Neural progenitor cell (in vitro differentiated cells): ENCODE measurements at regions not wholly inside any gene's neighbourhood (a gene's known extent, or its start where the extent isn't known, plus 50 kb on each side); places are given as distances from the start of the nearest gene placed in this dataset.

Experiments
- DNase-seq: peaks from one replicate; pipeline ENCODE4 v3.0.0-alpha.2; 2016; ENCODE audit warnings: low spot score
- H2AFZ ChIP-seq: fragments of 200-600 bp; sonication (generic); replicated peaks from 2 replicates; pipeline ENCODE4 v1.6.1; 2016; ENCODE audit warnings: antibody characterized with exemption
- H3F3A ChIP-seq: fragments of 200-600 bp; sonication (generic); 2 replicates; pipeline ENCODE4 v1.6.1; 2016; ENCODE audit warnings: antibody characterized with exemption, low read depth
- H3K27ac ChIP-seq: fragments of 200-600 bp; sonication (generic); 2 replicates; pipeline ENCODE4 v1.5.1; 2016; ENCODE audit warnings: mild to moderate bottlenecking
- H3K27me3 ChIP-seq: fragments of 200-600 bp; sonication (generic); 2 replicates; pipeline ENCODE4 v1.6.1; 2016; ENCODE audit warnings: mild to moderate bottlenecking, moderate library complexity
- H3K36me3 ChIP-seq: fragments of 200-600 bp; sonication (generic); 2 replicates; pipeline ENCODE4 v1.5.1; 2016
- H3K4me1 ChIP-seq: fragments of 200-600 bp; sonication (generic); 2 replicates; pipeline ENCODE4 v1.6.1; 2016; ENCODE audit warnings: mixed run types
- H3K4me2 ChIP-seq: fragments of 200-600 bp; sonication (generic); 2 replicates; pipeline ENCODE4 v1.6.1; 2016
- H3K4me3 ChIP-seq: fragments of 200-600 bp; sonication (generic); 2 replicates; pipeline ENCODE4 v1.5.1; 2016
- H3K79me2 ChIP-seq: fragments of 200-600 bp; sonication (generic); 2 replicates; pipeline ENCODE4 v1.6.1; 2016; ENCODE audit warnings: low read depth
- H3K9ac ChIP-seq: fragments of 200-600 bp; sonication (generic); 2 replicates; pipeline ENCODE4 v1.6.1; 2016
- H3K9me3 ChIP-seq: fragments of 200-600 bp; sonication (generic); 2 replicates; pipeline ENCODE4 v1.5.1; 2016; ENCODE audit warnings: low read depth
- H4K20me1 ChIP-seq: fragments of 200-600 bp; sonication (generic); 2 replicates; pipeline ENCODE4 v1.6.1; 2016; ENCODE audit warnings: low read depth
- H3K27ac Mint-ChIP-seq: 3 replicates; pipeline ENCODE4 v1.8.0; 2021; ENCODE audit warnings: mixed read lengths
- H3K27me3 Mint-ChIP-seq: 2 replicates; pipeline ENCODE4 v1.8.0; 2022; ENCODE audit warnings: low read depth, mild to moderate bottlenecking, inconsistent platforms, moderate library complexity, mixed read lengths; ENCODE audit not compliant: insufficient read depth
- H3K36me3 Mint-ChIP-seq: 3 replicates; pipeline ENCODE4 v1.8.0; 2021; ENCODE audit warnings: mixed read lengths
- H3K4me1 Mint-ChIP-seq: 3 replicates; pipeline ENCODE4 v1.8.0; 2021; ENCODE audit warnings: mixed read lengths
- H3K4me3 Mint-ChIP-seq: 3 replicates; pipeline ENCODE4 v1.8.0; 2021; ENCODE audit warnings: mild to moderate bottlenecking, moderate library complexity, mixed read lengths
- H3K9me3 Mint-ChIP-seq: 3 replicates; pipeline ENCODE4 v1.8.0; 2020; ENCODE audit warnings: mixed read lengths
- EZH2 ChIP-seq: fragments of 200-600 bp; sonication (generic); IDR thresholded peaks from 2 replicates; pipeline ENCODE4 v1.6.1; 2017; ENCODE audit warnings: antibody characterized with exemption, mild to moderate bottlenecking, moderate library complexity
- EZH2phosphoT487 ChIP-seq: fragments of 200-600 bp; sonication (generic); IDR thresholded peaks from 2 replicates; pipeline ENCODE4 v1.6.1; 2017; ENCODE audit warnings: antibody characterized with exemption
- TF ChIP-seq, protein P1 (sequence below): fragments of 200-600 bp; sonication (generic); IDR thresholded peaks from 2 replicates; pipeline ENCODE4 v1.5.1; 2017; ENCODE audit warnings: antibody characterized with exemption, mild to moderate bottlenecking

GRCh38 chr7:119994928-119995327, 278.0 kb upstream of the KCND2 start:
- H3K27me3 Mint-ChIP-seq, result peaks cover 2% of the 10 kb centered on the region

GRCh38 chr7:119996634-119997033, 276.3 kb upstream of the KCND2 start:
- H3K4me3 Mint-ChIP-seq, result no peak overlapping the region

More at GRCh38 chr7:119994928-119995327, 278.0 kb upstream of the KCND2 start:
- no peaks in the 10 kb centered on the region for H3K4me1 ChIP-seq
- H3K4me1 Mint-ChIP-seq, result no peaks in the 10 kb centered on the region
- H3F3A ChIP-seq, result no peaks in the 10 kb centered on the region
- no peaks in the 10 kb centered on the region for H3K36me3 ChIP-seq
- no peak overlapping the region for H3K4me3 Mint-ChIP-seq
- H3K9me3 ChIP-seq, result no peaks in the 10 kb centered on the region
- no peak overlapping the region for H2AFZ ChIP-seq
- H3K27ac Mint-ChIP-seq, result no peak overlapping the region
- no peak overlapping the region for H3K9ac ChIP-seq
- H3K27ac ChIP-seq, result no peak overlapping the region
- H3K36me3 Mint-ChIP-seq, result no peaks in the 10 kb centered on the region
- no peaks in the 10 kb centered on the region for H3K9me3 Mint-ChIP-seq
- no peak for DNase-seq
- H3K79me2 ChIP-seq, result no peaks in the 10 kb centered on the region
- H3K4me2 ChIP-seq, result no peak overlapping the region
- no peak overlapping the region for H3K4me3 ChIP-seq
- H3K27me3 ChIP-seq, result no peaks in the 10 kb centered on the region
- H4K20me1 ChIP-seq, result no peaks in the 10 kb centered on the region
- TF ChIP-seq EZH2phosphoT487, result no peak
- TF ChIP-seq, protein P1, sequence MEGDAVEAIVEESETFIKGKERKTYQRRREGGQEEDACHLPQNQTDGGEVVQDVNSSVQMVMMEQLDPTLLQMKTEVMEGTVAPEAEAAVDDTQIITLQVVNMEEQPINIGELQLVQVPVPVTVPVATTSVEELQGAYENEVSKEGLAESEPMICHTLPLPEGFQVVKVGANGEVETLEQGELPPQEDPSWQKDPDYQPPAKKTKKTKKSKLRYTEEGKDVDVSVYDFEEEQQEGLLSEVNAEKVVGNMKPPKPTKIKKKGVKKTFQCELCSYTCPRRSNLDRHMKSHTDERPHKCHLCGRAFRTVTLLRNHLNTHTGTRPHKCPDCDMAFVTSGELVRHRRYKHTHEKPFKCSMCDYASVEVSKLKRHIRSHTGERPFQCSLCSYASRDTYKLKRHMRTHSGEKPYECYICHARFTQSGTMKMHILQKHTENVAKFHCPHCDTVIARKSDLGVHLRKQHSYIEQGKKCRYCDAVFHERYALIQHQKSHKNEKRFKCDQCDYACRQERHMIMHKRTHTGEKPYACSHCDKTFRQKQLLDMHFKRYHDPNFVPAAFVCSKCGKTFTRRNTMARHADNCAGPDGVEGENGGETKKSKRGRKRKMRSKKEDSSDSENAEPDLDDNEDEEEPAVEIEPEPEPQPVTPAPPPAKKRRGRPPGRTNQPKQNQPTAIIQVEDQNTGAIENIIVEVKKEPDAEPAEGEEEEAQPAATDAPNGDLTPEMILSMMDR, result no peak
- TF ChIP-seq EZH2, result no peak

DNA sequence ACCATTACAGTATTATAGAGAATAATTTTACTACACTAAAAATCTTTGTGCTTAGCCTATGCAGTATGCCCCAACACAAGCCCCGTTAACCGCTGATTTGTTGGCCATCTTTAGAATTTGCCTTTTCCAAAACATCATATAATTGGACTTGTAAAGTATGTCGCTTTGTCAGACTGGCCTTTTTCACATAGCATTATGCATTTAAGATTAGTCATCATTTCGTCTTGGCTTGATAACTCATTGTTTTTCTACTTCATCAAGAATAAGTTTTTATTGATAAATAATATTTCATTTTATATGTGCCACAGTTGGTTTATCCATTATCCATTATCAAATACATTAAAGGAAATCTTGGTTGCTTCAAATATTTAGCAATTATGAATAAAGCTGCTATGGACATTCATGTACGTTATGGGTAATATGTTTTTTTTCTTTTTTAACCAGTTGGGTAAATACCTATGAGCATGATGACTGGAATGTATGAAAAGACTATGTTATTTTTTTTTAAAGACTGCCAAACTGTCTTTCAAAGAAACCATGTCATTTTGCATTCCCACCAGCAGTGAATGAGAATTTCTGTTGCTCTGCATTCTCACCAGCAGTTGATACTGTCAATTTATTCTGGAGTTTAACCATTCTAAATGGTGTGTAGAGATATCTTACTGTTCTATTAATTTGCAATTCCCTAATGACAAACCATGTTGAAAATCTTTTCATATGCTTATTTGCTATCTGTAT, 273.1 kb upstream of the KCND2 start:
- peaks cover 2% of the 10 kb centered on the region for H3K27me3 Mint-ChIP-seq
- H3K4me1 ChIP-seq, result no peaks in the 10 kb centered on the region
- H3K9me3 Mint-ChIP-seq, result no peaks in the 10 kb centered on the region
- H3K36me3 Mint-ChIP-seq, result no peaks in the 10 kb centered on the region
- no peak overlapping the region for H3K4me3 Mint-ChIP-seq
- H3K9ac ChIP-seq, result no peak overlapping the region
- H3K79me2 ChIP-seq, result no peaks in the 10 kb centered on the region
- H3K27ac ChIP-seq, result no peak overlapping the region
- no peak overlapping the region for H3K27ac Mint-ChIP-seq
- no peaks in the 10 kb centered on the region for H3K36me3 ChIP-seq
- no peaks in the 10 kb centered on the region for H3K27me3 ChIP-seq
- H3K4me1 Mint-ChIP-seq, result no peaks in the 10 kb centered on the region
- H3K4me3 ChIP-seq, result no peak overlapping the region
- H3K9me3 ChIP-seq, result no peaks in the 10 kb centered on the region
- no peak for TF ChIP-seq EZH2phosphoT487
- TF ChIP-seq EZH2, result no peak
- TF ChIP-seq, protein P1, result no peak
- no peaks in the 10 kb centered on the region for H3F3A ChIP-seq
- H2AFZ ChIP-seq, result no peak overlapping the region
- no peak for DNase-seq
- no peak overlapping the region for H3K4me2 ChIP-seq
- no peaks in the 10 kb centered on the region for H4K20me1 ChIP-seq

More at GRCh38 chr7:119996634-119997033, 276.3 kb upstream of the KCND2 start:
- no peak overlapping the region for H3K27ac Mint-ChIP-seq
- H3K36me3 Mint-ChIP-seq, result no peaks in the 10 kb centered on the region
- H3K27me3 Mint-ChIP-seq, result peaks cover 2% of the 10 kb centered on the region
- H3K9me3 ChIP-seq, result no peaks in the 10 kb centered on the region
- H3K4me2 ChIP-seq, result no peak overlapping the region
- H3K4me1 ChIP-seq, result no peaks in the 10 kb centered on the region
- H3K9me3 Mint-ChIP-seq, result no peaks in the 10 kb centered on the region
- no peak overlapping the region for H2AFZ ChIP-seq
- H3F3A ChIP-seq, result no peaks in the 10 kb centered on the region
- H3K27ac ChIP-seq, result no peak overlapping the region
- H3K27me3 ChIP-seq, result no peaks in the 10 kb centered on the region
- TF ChIP-seq, protein P1, result no peak
- TF ChIP-seq EZH2phosphoT487, result no peak
- no peak for TF ChIP-seq EZH2
- H3K79me2 ChIP-seq, result no peaks in the 10 kb centered on the region
- H3K4me3 ChIP-seq, result no peak overlapping the region
- no peaks in the 10 kb centered on the region for H3K4me1 Mint-ChIP-seq
- no peak overlapping the region for H3K9ac ChIP-seq
- DNase-seq, result no peak
- H3K36me3 ChIP-seq, result no peaks in the 10 kb centered on the region
- no peaks in the 10 kb centered on the region for H4K20me1 ChIP-seq
